IMR-90 (cell line): ENCODE measurements at regions not wholly inside any gene's neighbourhood (a gene's known extent, or its start where the extent isn't known, plus 50 kb on each side); places are given as distances from the start of the nearest gene placed in this dataset.

Source experiments
- ATAC-seq: fragments of 200-7000 bp; cut with Tn5 transposase; 2 replicates; pipeline ENCODE4 v1.9.1; 2020; ENCODE audit warnings: low read depth, mild to moderate bottlenecking, moderate library complexity
- BruUV-seq: library from RNA; stranded (reverse); fragments of 400-500 nt; replicated peaks from 2 replicates; lab custom pipeline; 2021; lab: Mats Ljungman, UMichigan
- CTCF ChIA-PET: fragments of 300-600 bp; formaldehyde crosslinking; extraction: SDS; loops from one replicate; lab custom pipeline; 2021; ENCODE audit warnings: antibody characterized with exemption; lab: Yijun Ruan, JAX
- POLR2A ChIA-PET: fragments of 300-600 bp; sonication (Branson Sonifier 250); formaldehyde crosslinking; loops from one replicate; lab custom pipeline; 2022; ENCODE audit warnings: antibody characterized with exemption; ENCODE audit not compliant: unreplicated experiment; lab: Charles Lee
- DNase-seq: peaks from one replicate; pipeline ENCODE4 v3.0.0; 2013
- H2AFZ ChIP-seq: replicated peaks from 2 replicates; pipeline ENCODE3; 2013; ENCODE audit warnings: low read length, mild to moderate bottlenecking; ENCODE audit not compliant: poor library complexity
- H2AK5ac ChIP-seq: 2 replicates; pipeline ENCODE4 v1.6.1; 2013; ENCODE audit warnings: low read depth, low read length, inconsistent platforms
- H2AK9ac ChIP-seq: replicated peaks from 2 replicates; pipeline ENCODE3; 2013; ENCODE audit warnings: mild to moderate bottlenecking, low read depth, low read length, moderate library complexity; ENCODE audit not compliant: poor library complexity
- H2BK120ac ChIP-seq: 2 replicates; pipeline ENCODE4 v1.6.1; 2013; ENCODE audit warnings: low read depth, low read length, inconsistent platforms
- H2BK15ac ChIP-seq: 3 replicates; pipeline ENCODE4 v1.6.1; 2013; ENCODE audit warnings: low read depth, low read length, inconsistent platforms
- H2BK20ac ChIP-seq: 2 replicates; pipeline ENCODE4 v1.6.1; 2013; ENCODE audit warnings: low read depth, mild to moderate bottlenecking, inconsistent platforms, low read length, moderate library complexity
- H2BK5ac ChIP-seq: 2 replicates; pipeline ENCODE4 v1.6.1; 2013; ENCODE audit warnings: mild to moderate bottlenecking, low read depth, low read length, inconsistent platforms; ENCODE audit not compliant: poor library complexity, severe bottlenecking
- H3K14ac ChIP-seq: replicated peaks from 2 replicates; pipeline ENCODE4 v1.6.1; 2013; ENCODE audit warnings: low read depth, low read length, inconsistent platforms
- H3K18ac ChIP-seq: 2 replicates; pipeline ENCODE4 v1.6.1; 2013; ENCODE audit warnings: low read depth, low read length, control low read depth
- H3K23ac ChIP-seq: 2 replicates; pipeline ENCODE4 v1.6.1; 2013; ENCODE audit warnings: low read depth, low read length, inconsistent platforms
- H3K27ac ChIP-seq: 2 replicates; pipeline ENCODE4 v1.5.1; 2013; ENCODE audit warnings: mild to moderate bottlenecking, control low read depth, low read length; ENCODE audit not compliant: insufficient read depth
- H3K27me3 ChIP-seq: 2 replicates; pipeline ENCODE4 v1.6.1; 2013; ENCODE audit warnings: low read length; ENCODE audit not compliant: control insufficient read depth, insufficient read depth
- H3K36me3 ChIP-seq: 2 replicates; pipeline ENCODE4 v1.6.1; 2013; ENCODE audit warnings: low read length, mixed read lengths; ENCODE audit not compliant: control insufficient read depth, insufficient read depth
- H3K4ac ChIP-seq: 2 replicates; pipeline ENCODE4 v1.6.1; 2013; ENCODE audit warnings: low read depth, low read length, inconsistent platforms
- H3K4me1 ChIP-seq: 2 replicates; pipeline ENCODE4 v1.6.1; 2013; ENCODE audit warnings: low read length, mixed read lengths; ENCODE audit not compliant: control insufficient read depth, insufficient read depth
- H3K4me2 ChIP-seq: 2 replicates; pipeline ENCODE4 v1.6.1; 2013; ENCODE audit warnings: low read depth, mild to moderate bottlenecking, control low read depth, low read length, moderate library complexity
- H3K4me3 ChIP-seq: 2 replicates; pipeline ENCODE4 v1.5.1; 2013; ENCODE audit warnings: low read depth, mild to moderate bottlenecking, control low read depth, low read length, moderate library complexity; ENCODE audit not compliant: insufficient read depth
- H3K56ac ChIP-seq: 2 replicates; pipeline ENCODE4 v1.6.1; 2013; ENCODE audit warnings: low read length, inconsistent platforms; ENCODE audit not compliant: insufficient read depth; ENCODE audit errors: extremely low read depth
- H3K79me1 ChIP-seq, 2 experiments: 2 replicates each; pipeline ENCODE4 v1.6.1; 2013; ENCODE audit warnings: low read length in 2 of 2, inconsistent platforms in 1 of 2, low read depth in 1 of 2
- H3K9ac ChIP-seq: 2 replicates; pipeline ENCODE4 v1.6.1; 2013; ENCODE audit warnings: low read depth, low read length, control low read depth
- H3K9me1 ChIP-seq: 2 replicates; pipeline ENCODE4 v1.6.1; 2013; ENCODE audit warnings: low read length, inconsistent platforms; ENCODE audit not compliant: insufficient read depth
- H3K9me3 ChIP-seq: 2 replicates; pipeline ENCODE4 v1.6.1; 2013; ENCODE audit warnings: low read length; ENCODE audit not compliant: control insufficient read depth, insufficient read depth
- H4K20me1 ChIP-seq: 2 replicates; pipeline ENCODE4 v1.6.1; 2013; ENCODE audit warnings: low read length, inconsistent platforms; ENCODE audit not compliant: insufficient read depth
- H4K5ac ChIP-seq: 2 replicates; pipeline ENCODE4 v1.6.1; 2013; ENCODE audit warnings: mild to moderate bottlenecking, low read depth, low read length, control low read depth
- H4K8ac ChIP-seq, 2 experiments: 2 replicates each; pipeline ENCODE4 v1.6.1; 2013; ENCODE audit warnings: low read depth in 2 of 2, low read length in 2 of 2, control low read depth in 1 of 2, inconsistent platforms in 1 of 2
- H4K91ac ChIP-seq: 2 replicates; pipeline ENCODE4 v1.6.1; 2013; ENCODE audit warnings: low read depth, low read length, inconsistent platforms; ENCODE audit not compliant: insufficient read depth
- BHLHE40 ChIP-seq: fragments of 150-350 bp; IDR thresholded peaks from 2 replicates; pipeline ENCODE4 v1.6.1; 2016; ENCODE audit warnings: mild to moderate bottlenecking, low read depth, low read length
- CEBPB ChIP-seq: IDR thresholded peaks from 2 replicates; pipeline ENCODE4 v1.6.1; 2012; ENCODE audit warnings: low read depth, low read length, improper control_type of control experiment
- CHD1 ChIP-seq: IDR thresholded peaks from 2 replicates; pipeline ENCODE4 v1.6.1; 2012; ENCODE audit warnings: low read depth, low read length, improper control_type of control experiment
- MAZ ChIP-seq: IDR thresholded peaks from 2 replicates; pipeline ENCODE4 v1.6.1; 2012; ENCODE audit warnings: low read depth, mild to moderate bottlenecking, low read length, improper control_type of control experiment, moderate library complexity, borderline replicate concordance
- MXI1 ChIP-seq: IDR thresholded peaks from 2 replicates; pipeline ENCODE4 v1.6.1; 2012; ENCODE audit warnings: low read depth, mild to moderate bottlenecking, low read length, moderate library complexity, borderline replicate concordance
- NFE2L2 ChIP-seq: fragments of 150-350 bp; IDR thresholded peaks from 2 replicates; pipeline ENCODE4 v1.6.1; 2016; ENCODE audit warnings: low read depth, mild to moderate bottlenecking, low read length
- RAD21 ChIP-seq: IDR thresholded peaks from 2 replicates; pipeline ENCODE4 v1.6.1; 2012; ENCODE audit warnings: low read length, improper control_type of control experiment
- SMC3 ChIP-seq: fragments of 150-350 bp; IDR thresholded peaks from 2 replicates; pipeline ENCODE4 v1.6.1; 2016; ENCODE audit warnings: low read depth, mild to moderate bottlenecking, antibody characterized with exemption, low read length, moderate library complexity
- WGBS, 2 experiments: methylation state at CpG; one replicate each; pipeline versions ENCODE4 v1.1.5 to v1.1.7; 2013; ENCODE audit warnings: missing lambda C conversion rate in 2 of 2; ENCODE audit not compliant: insufficient read length in 1 of 2; ENCODE audit errors: extremely low coverage in 2 of 2; 5-methylcytosine and 5-hydroxymethylcytosine counted together
- dilution Hi-C: fragments of 300-500 bp; cut with HindIII; formaldehyde crosslinking; loops from one replicate; pipeline ENCODE4 v1.14.3; 2018; ENCODE audit warnings: low sequenced_read_pairs; ENCODE audit not compliant: unreplicated experiment
- in situ Hi-C: fragments of 300-500 bp; cut with MboI; formaldehyde crosslinking; loops from 3 replicates; pipeline ENCODE4 v1.14.3; 2019; ENCODE audit warnings: low sequenced_read_pairs, inconsistent platforms, mixed read lengths
- intact Hi-C: fragments of 100-400 bp; cut with micrococcal nuclease; formaldehyde crosslinking; loops from 2 replicates; pipeline ENCODE4 v1.10.0; 2022
- TF ChIP-seq, protein P1 (sequence below): fragments of 150-350 bp; IDR thresholded peaks from 2 replicates; pipeline ENCODE4 v1.6.1; 2017; ENCODE audit warnings: mild to moderate bottlenecking, antibody characterized with exemption, low read length, low read depth

DNA sequence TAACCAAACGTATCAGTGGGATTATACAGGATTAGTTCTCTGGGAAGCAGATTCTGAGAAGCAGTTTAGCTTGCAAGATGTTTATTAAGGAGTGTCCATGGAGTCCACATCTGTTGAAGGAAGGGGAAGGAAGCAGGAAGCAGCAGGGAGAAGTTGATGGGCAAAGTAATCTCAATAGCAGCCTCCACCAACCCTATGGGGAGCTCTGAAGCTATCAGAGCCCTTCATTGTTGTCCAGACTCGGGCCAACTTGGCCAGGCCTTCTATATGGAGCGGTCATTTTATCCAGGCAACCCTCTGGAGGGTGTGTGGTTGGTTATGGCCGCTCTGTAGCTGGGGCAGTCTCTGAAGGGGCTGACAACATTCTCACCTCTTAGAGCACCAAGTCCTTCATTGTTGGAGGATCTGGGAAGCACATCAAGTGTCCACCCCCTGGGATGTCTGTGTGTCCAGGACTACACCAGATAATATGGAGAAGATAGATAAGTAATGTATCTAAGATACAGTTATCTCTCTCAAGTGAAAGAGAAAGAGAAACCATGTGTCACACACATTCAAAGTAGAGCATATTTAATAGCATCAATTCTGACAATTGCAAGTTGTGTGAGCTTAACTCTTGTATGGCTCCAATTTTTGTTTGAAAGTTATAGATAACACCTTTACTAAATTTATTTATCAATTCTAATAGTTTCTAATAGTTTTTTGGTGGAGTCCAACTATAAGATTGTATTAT is 101.7 kb upstream of the TRIM77 start (continued):
- TF ChIP-seq CHD1: no peak

DNA sequence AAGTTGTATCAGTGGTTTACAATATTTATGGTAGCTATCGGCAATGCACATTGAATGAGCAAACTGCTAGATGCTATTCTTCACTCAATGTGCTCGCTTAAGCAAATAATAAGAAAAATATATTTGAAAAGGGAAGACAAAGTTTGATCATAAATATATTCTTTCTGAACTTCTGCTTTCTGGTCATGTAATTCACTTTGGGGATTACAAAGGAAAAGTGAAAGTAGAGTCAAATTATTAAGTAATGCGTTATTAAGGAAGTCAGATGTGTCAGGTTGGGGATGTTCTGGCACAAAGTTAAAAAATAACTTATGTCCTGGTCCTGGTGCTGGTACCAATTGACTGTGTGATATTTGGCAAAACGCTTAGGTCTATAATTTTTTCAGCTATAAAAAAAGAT is 98.0 kb upstream of the TRIM77 start:
- Histone ChIP-seq H3K79me1 (no peaks in the 10 kb centered on the region), H3K9ac (no peak overlapping the region), H2AK5ac (no peak overlapping the region), H3K36me3 (no peaks in the 10 kb centered on the region), H3K56ac (no peak overlapping the region), H3K4ac (no peak overlapping the region), H3K9me3 (peaks cover 2% of the 10 kb centered on the region; the same call in 1 of the 2 replicates), H3K14ac (no peak overlapping the region), H4K8ac (no peak overlapping the region), H2BK120ac (no peak overlapping the region), H2AFZ (no peak overlapping the region), H2BK5ac (no peak overlapping the region), H4K91ac (no peak overlapping the region), H3K9me1 (no peaks in the 10 kb centered on the region), H4K20me1 (no peaks in the 10 kb centered on the region), H3K4me2 (peak overlapping the region; percentile 54; the same call in 1 of the 2 replicates), H3K4me3 (no peak overlapping the region), H2BK20ac (no peak overlapping the region), H4K5ac (no peak overlapping the region; the same call in 1 of the 2 replicates), H3K18ac (no peak overlapping the region; the same call in 1 of the 2 replicates), H3K27ac (no peak overlapping the region), H2BK15ac (no peak overlapping the region), H3K23ac (no peak overlapping the region), H3K27me3 (no peaks in the 10 kb centered on the region), H3K4me1 (peaks cover 4% of the 10 kb centered on the region; the same call in 1 of the 2 replicates), H2AK9ac (no peak overlapping the region)
- BruUV-seq: no TSS peak
- DNase-seq (no peak), ATAC-seq (no peak)
- dilution Hi-C loops: no loop called here
- POLR2A ChIA-PET: no interaction called here
- intact Hi-C loops: loop anchor here (2.0 kb wide), 1 partner anchor 279 kb away; no protein-coding TSS in a partner anchor
- no CpG with 5 or more reads among the region's 4 CpGs for WGBS, 2 experiments
- CTCF ChIA-PET: interaction anchor here (0.5 to 0.6 kb wide), 2 partner anchors 40 to 99 kb away, joined by 6 to 7 read pairs; no protein-coding TSS in a partner anchor
- TF ChIP-seq SMC3: no peak
- no peak for TF ChIP-seq MAZ
- TF ChIP-seq BHLHE40: no peak
- no peak for TF ChIP-seq MXI1
- TF ChIP-seq CEBPB: no peak
- TF ChIP-seq CHD1: no peak
- TF ChIP-seq, protein P1, sequence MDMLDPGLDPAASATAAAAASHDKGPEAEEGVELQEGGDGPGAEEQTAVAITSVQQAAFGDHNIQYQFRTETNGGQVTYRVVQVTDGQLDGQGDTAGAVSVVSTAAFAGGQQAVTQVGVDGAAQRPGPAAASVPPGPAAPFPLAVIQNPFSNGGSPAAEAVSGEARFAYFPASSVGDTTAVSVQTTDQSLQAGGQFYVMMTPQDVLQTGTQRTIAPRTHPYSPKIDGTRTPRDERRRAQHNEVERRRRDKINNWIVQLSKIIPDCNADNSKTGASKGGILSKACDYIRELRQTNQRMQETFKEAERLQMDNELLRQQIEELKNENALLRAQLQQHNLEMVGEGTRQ: no peak
- no peak for TF ChIP-seq RAD21
- TF ChIP-seq NFE2L2: no peak
- in situ Hi-C loops: loop anchor here (5.0 to 10.0 kb wide), 2 partner anchors 277 to 510 kb away; no protein-coding TSS in a partner anchor
